ENCODE measurements at regions not wholly inside any gene's neighbourhood (a gene's known extent, or its start where the extent isn't known, plus 50 kb on each side); places are given as distances from the start of the nearest gene placed in this dataset.

- H3K27me3 Mint-ChIP-seq: peaks cover 43% of the 10 kb centered on the region
- POLR2A ChIA-PET: no interaction called here
Measured at GRCh38 chr16:66130296-66130905, 236.1 kb upstream of the CDH5 start.

GRCh38 chr16:66129196-66129595 lies 237.3 kb upstream of the CDH5 start:
- no peaks in the 10 kb centered on the region for H3K36me3 ChIP-seq (replicated peaks in 1 of 2; ENCODE audit: control extremely low read depth in 1 of 2, control insufficient read depth in 1 of 2, extremely low read depth in 1 of 2, insufficient read depth in 2 of 2, low read length in 1 of 2)
- Mint-ChIP-seq H3K27ac (no peak overlapping the region), H3K9me3 (ENCODE audit: insufficient read depth) (no peaks in the 10 kb centered on the region), H3K27me3 (peaks cover 47% of the 10 kb centered on the region), H3K4me3 (no peak overlapping the region), H3K4me1 (no peaks in the 10 kb centered on the region)
- H3K4me3 ChIP-seq (ENCODE audit: control extremely low read depth in 1 of 5, extremely low read depth in 1 of 5, insufficient read depth in 1 of 5, low read depth in 2 of 5, low read length in 4 of 5): no peak overlapping the region
- H3K4me2 ChIP-seq (replicated peaks; ENCODE audit: low read depth, low read length, poor library complexity, severe bottlenecking): no peak overlapping the region
- ATAC-seq (ENCODE audit: low read depth): no peak
- H3K27ac ChIP-seq (ENCODE audit: low read length in 2 of 2): no peak overlapping the region
- ChIA-PET POLR2A (no interaction called here), CTCF (no interaction called here)
- TF ChIP-seq CTCF (IDR thresholded peaks at IDR 0.05) (no peak), EZH2 (IDR thresholded peaks at IDR 0.05; ENCODE audit: borderline replicate concordance, insufficient read depth, low read depth, low read length, poor library complexity, severe bottlenecking) (no peak)
- DNase-seq: no peak
- H4K20me1 ChIP-seq (ENCODE audit: control insufficient read depth, insufficient read depth, low read length, poor library complexity, severe bottlenecking): no peaks in the 10 kb centered on the region
- peaks cover 0 to 21% (median 8%) of the 10 kb centered on the region in 4 experiments for H3K27me3 ChIP-seq (replicated peaks in 1 of 4; ENCODE audit: control extremely low read depth in 1 of 4, control insufficient read depth in 3 of 4, insufficient read depth in 4 of 4, low read length in 3 of 4)
- intact Hi-C loops (cut with micrococcal nuclease): no loop called here
- no peak overlapping the region for H2AFZ ChIP-seq (ENCODE audit: insufficient read depth, low read depth, low read length, poor library complexity, severe bottlenecking)
- no peaks in the 10 kb centered on the region for H3K4me1 ChIP-seq (ENCODE audit: control insufficient read depth in 2 of 2, insufficient read depth in 2 of 2, low read length in 2 of 2)
- WGBS (ENCODE audit: insufficient coverage): 80% methylated on average over 4 of the region's 4 CpGs
- H3K79me2 ChIP-seq (ENCODE audit: control insufficient read depth, insufficient read depth, low read length): no peaks in the 10 kb centered on the region
- H3K9me3 ChIP-seq (ENCODE audit: control extremely low read depth in 1 of 3, control insufficient read depth in 2 of 3, insufficient read depth in 1 of 3, low read length in 2 of 3): no peaks in the 10 kb centered on the region
- H3K9ac ChIP-seq (ENCODE audit: low read length): no peak overlapping the region

More at GRCh38 chr16:66130296-66130905, 236.1 kb upstream of the CDH5 start:
- Histone ChIP-seq H3K4me2 (replicated peaks; ENCODE audit: low read depth, low read length, poor library complexity, severe bottlenecking) (no peak overlapping the region), H2AFZ (ENCODE audit: insufficient read depth, low read depth, low read length, poor library complexity, severe bottlenecking) (no peak overlapping the region), H4K20me1 (ENCODE audit: control insufficient read depth, insufficient read depth, low read length, poor library complexity, severe bottlenecking) (no peaks in the 10 kb centered on the region), H3K27ac (ENCODE audit: low read length in 2 of 2) (no peak overlapping the region), H3K4me1 (ENCODE audit: control insufficient read depth in 2 of 2, insufficient read depth in 2 of 2, low read length in 2 of 2) (no peaks in the 10 kb centered on the region), H3K4me3 (ENCODE audit: control extremely low read depth in 1 of 5, extremely low read depth in 1 of 5, insufficient read depth in 1 of 5, low read depth in 2 of 5, low read length in 4 of 5) (no peak overlapping the region), H3K9me3 (ENCODE audit: control extremely low read depth in 1 of 3, control insufficient read depth in 2 of 3, insufficient read depth in 1 of 3, low read length in 2 of 3) (no peaks in the 10 kb centered on the region), H3K79me2 (ENCODE audit: control insufficient read depth, insufficient read depth, low read length) (no peaks in the 10 kb centered on the region), H3K9ac (ENCODE audit: low read length) (no peak overlapping the region), H3K27me3 (replicated peaks in 1 of 4; ENCODE audit: control extremely low read depth in 1 of 4, control insufficient read depth in 3 of 4, insufficient read depth in 4 of 4, low read length in 3 of 4) (peaks cover 0 to 21% (median 8%) of the 10 kb centered on the region in 4 experiments), H3K36me3 (replicated peaks in 1 of 2; ENCODE audit: control extremely low read depth in 1 of 2, control insufficient read depth in 1 of 2, extremely low read depth in 1 of 2, insufficient read depth in 2 of 2, low read length in 1 of 2) (no peaks in the 10 kb centered on the region)
- intact Hi-C loops (cut with micrococcal nuclease): no loop called here
- ATAC-seq (ENCODE audit: low read depth) (no peak), DNase-seq (no peak)
- TF ChIP-seq EZH2 (IDR thresholded peaks at IDR 0.05; ENCODE audit: borderline replicate concordance, insufficient read depth, low read depth, low read length, poor library complexity, severe bottlenecking): no peak
- TF ChIP-seq CTCF (IDR thresholded peaks at IDR 0.05): no peak
- 90% methylated on average over 2 of the region's 5 CpGs for WGBS (ENCODE audit: insufficient coverage)
- H3K4me1 Mint-ChIP-seq: no peaks in the 10 kb centered on the region
- CTCF ChIA-PET: no interaction called here
- H3K4me3 Mint-ChIP-seq: no peak overlapping the region
- no peaks in the 10 kb centered on the region for H3K9me3 Mint-ChIP-seq (ENCODE audit: insufficient read depth)
- H3K27ac Mint-ChIP-seq: no peak overlapping the region
